A549 (cell line): ENCODE measurements at regions not wholly inside any gene's neighbourhood (a gene's known extent, or its start where the extent isn't known, plus 50 kb on each side); places are given as distances from the start of the nearest gene placed in this dataset.

Experiments
- ATAC-seq, 2 experiments: fragments of 200-7000 bp in 1 of 2; fragments of >200 bp in 1 of 2; cut with Nextera tagmentation in 1 of 2; cut with Tn5 transposase in 1 of 2; 3 replicates each; pipeline versions ENCODE4 v1.8.0 to v1.9.1; 2018 to 2020; ENCODE audit warnings: mild to moderate bottlenecking in 1 of 2, moderate library complexity in 1 of 2
- CTCF ChIA-PET: fragments of 300-600 bp; sonication (Branson Sonifier 250); formaldehyde crosslinking; extraction: SDS; loops from one replicate; lab custom pipeline; 2021; ENCODE audit warnings: antibody characterized with exemption, inconsistent platforms; lab: Yijun Ruan, JAX
- POLR2A ChIA-PET: fragments of 350-600 bp; formaldehyde crosslinking; extraction: SDS; loops from one replicate; lab custom pipeline; 2021; ENCODE audit warnings: antibody characterized with exemption, inconsistent platforms; lab: Yijun Ruan, JAX
- DNase-seq, 2 experiments: peaks; one replicate each; pipeline versions ENCODE4 v3.0.0 to v3.0.0-alpha.2; 2011 to 2016; ENCODE audit warnings: low read depth in 1 of 2, low spot score in 1 of 2
- FAIRE-seq: peaks from 2 replicates; lab custom pipeline; 2011; peaks lifted over from hg19 to GRCh38; lab: Jason Lieb, UNC
- H3K27ac ChIP-seq, 2 experiments: fragments of >200 bp; sonication (Bioruptor Twin); formaldehyde crosslinking; 3 replicates each; pipeline ENCODE4 v1.5.1; 2016 to 2017
- H3K4me1 ChIP-seq: fragments of >200 bp; sonication (Bioruptor Twin); formaldehyde crosslinking; 3 replicates; pipeline ENCODE4 v1.6.1; 2016
- H3K4me2 ChIP-seq: fragments of >200 bp; sonication (Bioruptor Twin); formaldehyde crosslinking; 3 replicates; pipeline ENCODE4 v1.6.1; 2016
- H3K4me3 ChIP-seq: fragments of >200 bp; sonication (Bioruptor Twin); formaldehyde crosslinking; 3 replicates; pipeline ENCODE4 v1.5.1; 2016
- H3K9me3 ChIP-seq: fragments of >200 bp; sonication (Bioruptor Twin); formaldehyde crosslinking; 3 replicates; pipeline ENCODE4 v1.6.1; 2016
- BHLHE40 ChIP-seq: IDR thresholded peaks from 2 replicates; pipeline ENCODE4 v1.6.1; 2012; ENCODE audit warnings: low read depth, low read length, inconsistent platforms
- CBX8 ChIP-seq: fragments of 200-600 bp; sonication (generic); IDR thresholded peaks from 2 replicates; pipeline ENCODE4 v1.6.1; 2016
- CEBPB ChIP-seq, 2 experiments: fragments of >200 bp in 1 of 2; sonication (Bioruptor Twin) in 1 of 2; formaldehyde crosslinking in 1 of 2; IDR thresholded peaks; 2 replicates each; pipeline ENCODE4 v1.6.1; 2012 to 2016
- EHMT2 ChIP-seq: fragments of 200-600 bp; sonication (generic); IDR thresholded peaks from 2 replicates; pipeline ENCODE4 v1.6.1; 2016; ENCODE audit warnings: antibody characterized with exemption, low read depth, mild to moderate bottlenecking, moderate library complexity
- FOSB ChIP-seq: fragments of 250-450 bp; sonication (Bioruptor Pico); IDR thresholded peaks from 2 replicates; pipeline ENCODE4 v1.5.0; 2020; ENCODE audit warnings: mild to moderate bottlenecking, moderate library complexity
- HDAC2 ChIP-seq: fragments of 200-600 bp; sonication (generic); IDR thresholded peaks from 2 replicates; pipeline ENCODE4 v1.6.1; 2016
- JUN ChIP-seq, 2 experiments: fragments of >200 bp; sonication (Bioruptor Twin); formaldehyde crosslinking; IDR thresholded peaks; 2 replicates in 1 of 2; 3 replicates in 1 of 2; pipeline ENCODE4 v1.6.1; 2016 to 2017
- JUNB ChIP-seq: fragments of >200 bp; sonication (Bioruptor Twin); formaldehyde crosslinking; IDR thresholded peaks from 2 replicates; pipeline ENCODE4 v1.6.1; 2016
- KDM1A ChIP-seq: fragments of 200-600 bp; sonication (generic); IDR thresholded peaks from 2 replicates; pipeline ENCODE4 v1.6.1; 2016; ENCODE audit warnings: low read depth, mild to moderate bottlenecking
- NPAS2 ChIP-seq: fragments of 250-450 bp; sonication (Bioruptor Pico); IDR thresholded peaks from 2 replicates; pipeline ENCODE4 v1.8.0; 2022; ENCODE audit warnings: mild to moderate bottlenecking, moderate library complexity, borderline replicate concordance
- RARB ChIP-seq: fragments of 250-450 bp; sonication (Bioruptor Pico); IDR thresholded peaks from 2 replicates; pipeline ENCODE4 v1.8.0; 2021; ENCODE audit warnings: mild to moderate bottlenecking, moderate library complexity
- RCOR1 ChIP-seq: fragments of 150-350 bp; IDR thresholded peaks from 2 replicates; pipeline ENCODE4 v1.6.1; 2014; ENCODE audit warnings: antibody characterized with exemption, low read length, low read depth
- RNF2 ChIP-seq: fragments of 200-600 bp; sonication (generic); IDR thresholded peaks from 2 replicates; pipeline ENCODE4 v1.6.1; 2016; ENCODE audit warnings: low read depth, mild to moderate bottlenecking, antibody characterized with exemption, moderate library complexity, borderline replicate concordance
- SREBF2 ChIP-seq: fragments of 450-650 bp; IDR thresholded peaks from 2 replicates; pipeline ENCODE4 v1.6.1; 2014; ENCODE audit warnings: mild to moderate bottlenecking, moderate library complexity
- TFCP2L1 ChIP-seq: fragments of 250-450 bp; sonication (Bioruptor Pico); IDR thresholded peaks from 2 replicates; pipeline ENCODE4 v1.5.0; 2021; ENCODE audit warnings: mild to moderate bottlenecking
- ZC3H11A ChIP-seq: fragments of 450-650 bp; IDR thresholded peaks from 2 replicates; pipeline ENCODE4 v1.6.1; 2014; ENCODE audit warnings: antibody characterized with exemption, mild to moderate bottlenecking
- ZFP36 ChIP-seq: fragments of 450-650 bp; IDR thresholded peaks from 2 replicates; pipeline ENCODE4 v1.6.1; 2014; ENCODE audit warnings: borderline replicate concordance; ENCODE audit not compliant: partially characterized antibody
- ZNF302 ChIP-seq: fragments of 250-450 bp; sonication (Bioruptor Pico); IDR thresholded peaks from 2 replicates; pipeline ENCODE4 v1.9.0; 2021; ENCODE audit warnings: inconsistent platforms, mild to moderate bottlenecking, moderate library complexity
- WGBS: methylation state at CpG from one replicate; pipeline ENCODE4 v1.1.6; 2017; ENCODE audit errors: missing lambda C conversion rate; 5-methylcytosine and 5-hydroxymethylcytosine counted together
- TF ChIP-seq, protein P1 (sequence below): fragments of 200-600 bp; sonication (generic); IDR thresholded peaks from 2 replicates; pipeline ENCODE4 v1.6.1; 2016; ENCODE audit warnings: antibody characterized with exemption, mild to moderate bottlenecking, moderate library complexity
- TF ChIP-seq, protein P2 (sequence below): fragments of >200 bp; sonication (Bioruptor Twin); formaldehyde crosslinking; IDR thresholded peaks from 2 replicates; pipeline ENCODE4 v1.6.1; 2016
- TF ChIP-seq, protein P3 (sequence below): fragments of 450-650 bp; IDR thresholded peaks from 2 replicates; pipeline ENCODE4 v1.6.1; 2014; ENCODE audit warnings: antibody characterized with exemption
- TF ChIP-seq, protein P4 (sequence below): fragments of 150-350 bp; IDR thresholded peaks from 2 replicates; pipeline ENCODE4 v1.6.1; 2014; ENCODE audit warnings: low read depth, mild to moderate bottlenecking, low read length

DNA sequence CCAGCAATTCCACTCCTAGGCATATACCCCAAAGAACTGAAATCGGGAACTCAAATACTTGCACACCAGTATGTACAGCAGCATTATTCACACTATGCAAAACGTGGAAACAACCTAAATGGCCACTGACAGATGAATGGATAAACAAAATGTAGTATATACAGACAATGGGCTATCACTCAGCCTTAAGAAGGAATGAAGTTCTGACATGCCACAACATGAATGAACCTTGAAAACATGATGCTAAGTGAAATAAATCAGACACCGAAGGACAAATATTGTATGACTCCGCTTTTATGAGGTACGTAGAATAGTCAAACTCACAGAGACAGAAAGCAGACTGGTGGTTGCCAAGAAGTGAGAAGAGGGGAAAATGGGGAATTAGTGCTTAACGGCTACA is 59.1 kb upstream of the CCN6 start:
- ChIA-PET POLR2A (no interaction called here), CTCF (no interaction called here)
- TF ChIP-seq SREBF2 (no peak), ZFP36 (no peak), CEBPB (IDR thresholded peaks at IDR 0.05) (no peak), HDAC2 (no peak)
- TF ChIP-seq, protein P1, sequence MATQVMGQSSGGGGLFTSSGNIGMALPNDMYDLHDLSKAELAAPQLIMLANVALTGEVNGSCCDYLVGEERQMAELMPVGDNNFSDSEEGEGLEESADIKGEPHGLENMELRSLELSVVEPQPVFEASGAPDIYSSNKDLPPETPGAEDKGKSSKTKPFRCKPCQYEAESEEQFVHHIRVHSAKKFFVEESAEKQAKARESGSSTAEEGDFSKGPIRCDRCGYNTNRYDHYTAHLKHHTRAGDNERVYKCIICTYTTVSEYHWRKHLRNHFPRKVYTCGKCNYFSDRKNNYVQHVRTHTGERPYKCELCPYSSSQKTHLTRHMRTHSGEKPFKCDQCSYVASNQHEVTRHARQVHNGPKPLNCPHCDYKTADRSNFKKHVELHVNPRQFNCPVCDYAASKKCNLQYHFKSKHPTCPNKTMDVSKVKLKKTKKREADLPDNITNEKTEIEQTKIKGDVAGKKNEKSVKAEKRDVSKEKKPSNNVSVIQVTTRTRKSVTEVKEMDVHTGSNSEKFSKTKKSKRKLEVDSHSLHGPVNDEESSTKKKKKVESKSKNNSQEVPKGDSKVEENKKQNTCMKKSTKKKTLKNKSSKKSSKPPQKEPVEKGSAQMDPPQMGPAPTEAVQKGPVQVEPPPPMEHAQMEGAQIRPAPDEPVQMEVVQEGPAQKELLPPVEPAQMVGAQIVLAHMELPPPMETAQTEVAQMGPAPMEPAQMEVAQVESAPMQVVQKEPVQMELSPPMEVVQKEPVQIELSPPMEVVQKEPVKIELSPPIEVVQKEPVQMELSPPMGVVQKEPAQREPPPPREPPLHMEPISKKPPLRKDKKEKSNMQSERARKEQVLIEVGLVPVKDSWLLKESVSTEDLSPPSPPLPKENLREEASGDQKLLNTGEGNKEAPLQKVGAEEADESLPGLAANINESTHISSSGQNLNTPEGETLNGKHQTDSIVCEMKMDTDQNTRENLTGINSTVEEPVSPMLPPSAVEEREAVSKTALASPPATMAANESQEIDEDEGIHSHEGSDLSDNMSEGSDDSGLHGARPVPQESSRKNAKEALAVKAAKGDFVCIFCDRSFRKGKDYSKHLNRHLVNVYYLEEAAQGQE, result no peak
- Histone ChIP-seq H3K4me3 (no peak overlapping the region), H3K9me3 (no peaks in the 10 kb centered on the region), H3K4me1 (no peaks in the 10 kb centered on the region), H3K4me2 (no peak overlapping the region), H3K27ac (no peak overlapping the region)
- WGBS, result 70% methylated on average over 6 of the region's 6 CpGs
- no peak for ATAC-seq
- no peak for DNase-seq
- no peak for FAIRE-seq

DNA sequence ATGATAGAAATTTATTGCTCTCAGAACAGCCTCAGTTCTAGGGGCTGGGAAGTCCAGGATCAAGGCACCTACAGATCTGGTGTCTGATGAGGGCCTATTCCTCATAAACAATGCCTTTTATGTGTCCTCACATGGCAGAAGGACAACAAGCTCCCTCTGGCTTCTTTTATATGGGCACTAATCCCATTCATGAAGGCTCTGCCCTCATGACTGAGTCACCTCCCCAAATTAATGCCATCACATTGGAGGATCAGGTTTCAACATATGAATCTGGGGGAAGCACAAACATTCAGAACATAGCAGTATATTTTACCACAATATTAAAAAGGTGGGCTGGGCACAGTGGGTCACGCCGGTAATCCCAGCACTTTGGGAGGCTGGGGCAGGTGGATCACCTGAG is 58.5 kb upstream of the CCN6 start:
- H3K4me2 ChIP-seq, result no peak overlapping the region
- no peak overlapping the region for H3K4me3 ChIP-seq
- ChIA-PET POLR2A (no interaction called here), CTCF (no interaction called here)
- no peak overlapping the region for H3K27ac ChIP-seq
- no peak for FAIRE-seq
- no peak for ATAC-seq
- 94% methylated on average over 2 of the region's 2 CpGs for WGBS
- DNase-seq, result no peak
- TF ChIP-seq HDAC2 (no peak), RCOR1 (no peak), JUNB (no peak), BHLHE40 (no peak), ZNF302 (CRISPR knock-in tag) (no peak)
- TF ChIP-seq, protein P2, sequence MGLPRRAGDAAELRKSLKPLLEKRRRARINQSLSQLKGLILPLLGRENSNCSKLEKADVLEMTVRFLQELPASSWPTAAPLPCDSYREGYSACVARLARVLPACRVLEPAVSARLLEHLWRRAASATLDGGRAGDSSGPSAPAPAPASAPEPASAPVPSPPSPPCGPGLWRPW, result no peak
- no peaks in the 10 kb centered on the region for H3K4me1 ChIP-seq
- no peaks in the 10 kb centered on the region for H3K9me3 ChIP-seq

DNA sequence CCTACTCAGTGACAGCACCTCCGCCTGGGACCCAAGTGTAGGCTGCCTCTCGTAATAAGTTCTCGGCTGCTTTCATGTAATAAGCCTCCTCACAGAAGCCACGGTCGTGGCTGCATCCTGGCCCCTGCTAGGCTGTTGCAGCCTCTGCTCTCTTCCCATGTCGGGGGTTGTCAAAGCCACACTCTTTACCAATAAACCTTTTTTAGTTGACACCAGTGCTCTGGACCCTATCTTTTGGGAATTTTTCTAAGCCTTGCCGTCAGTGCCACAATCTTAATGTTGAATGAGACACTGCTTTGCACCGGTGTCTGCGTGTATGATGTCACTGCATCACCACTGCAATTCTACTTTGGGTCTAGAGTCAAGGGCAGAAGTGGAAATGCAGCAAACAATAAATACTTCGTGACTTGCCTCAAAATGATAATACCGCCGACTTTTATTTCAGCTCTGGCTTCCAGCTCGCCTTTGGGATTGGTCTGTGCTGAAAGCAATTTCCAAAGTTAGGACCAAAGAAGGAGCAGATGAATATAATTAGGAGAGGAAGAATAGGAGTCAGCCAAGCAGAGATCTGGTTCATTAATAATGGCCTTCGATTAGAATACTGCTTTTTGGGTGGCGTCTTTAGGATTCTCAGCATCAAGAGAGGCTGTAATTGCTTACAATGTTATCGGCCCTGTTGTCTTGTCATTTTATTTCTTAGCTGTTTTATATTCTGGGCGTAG is 57.6 kb upstream of the CCN6 start:
- CTCF ChIA-PET, result interaction anchor here (0.8 to 2.8 kb wide), 6 partner anchors 9 to 287 kb away, joined by 3 to 14 read pairs (median 4); no protein-coding TSS in a partner anchor
- no peaks in the 10 kb centered on the region for H3K9me3 ChIP-seq
- no peak for FAIRE-seq
- no peak for ATAC-seq
- no peak overlapping the region for H3K27ac ChIP-seq
- 58% methylated on average over 17 of the region's 17 CpGs for WGBS
- POLR2A ChIA-PET, result no interaction called here
- no peak overlapping the region for H3K4me3 ChIP-seq
- no peak for DNase-seq
- H3K4me1 ChIP-seq, result no peaks in the 10 kb centered on the region
- TF ChIP-seq, protein P3, sequence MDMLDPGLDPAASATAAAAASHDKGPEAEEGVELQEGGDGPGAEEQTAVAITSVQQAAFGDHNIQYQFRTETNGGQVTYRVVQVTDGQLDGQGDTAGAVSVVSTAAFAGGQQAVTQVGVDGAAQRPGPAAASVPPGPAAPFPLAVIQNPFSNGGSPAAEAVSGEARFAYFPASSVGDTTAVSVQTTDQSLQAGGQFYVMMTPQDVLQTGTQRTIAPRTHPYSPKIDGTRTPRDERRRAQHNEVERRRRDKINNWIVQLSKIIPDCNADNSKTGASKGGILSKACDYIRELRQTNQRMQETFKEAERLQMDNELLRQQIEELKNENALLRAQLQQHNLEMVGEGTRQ, result no peak
- no peak for TF ChIP-seq ZC3H11A
- no peak for TF ChIP-seq JUN (IDR thresholded peaks at IDR 0.05)
- TF ChIP-seq TFCP2L1 (CRISPR knock-in tag), result no peak
- TF ChIP-seq CBX8, result no peak
- TF ChIP-seq EHMT2, result no peak
- no peak for TF ChIP-seq KDM1A
- no peak for TF ChIP-seq NPAS2 (CRISPR knock-in tag)
- TF ChIP-seq FOSB (CRISPR knock-in tag), result no peak
- TF ChIP-seq RARB, result no peak
- TF ChIP-seq, protein P4, sequence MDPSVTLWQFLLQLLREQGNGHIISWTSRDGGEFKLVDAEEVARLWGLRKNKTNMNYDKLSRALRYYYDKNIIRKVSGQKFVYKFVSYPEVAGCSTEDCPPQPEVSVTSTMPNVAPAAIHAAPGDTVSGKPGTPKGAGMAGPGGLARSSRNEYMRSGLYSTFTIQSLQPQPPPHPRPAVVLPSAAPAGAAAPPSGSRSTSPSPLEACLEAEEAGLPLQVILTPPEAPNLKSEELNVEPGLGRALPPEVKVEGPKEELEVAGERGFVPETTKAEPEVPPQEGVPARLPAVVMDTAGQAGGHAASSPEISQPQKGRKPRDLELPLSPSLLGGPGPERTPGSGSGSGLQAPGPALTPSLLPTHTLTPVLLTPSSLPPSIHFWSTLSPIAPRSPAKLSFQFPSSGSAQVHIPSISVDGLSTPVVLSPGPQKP, result no peak
- TF ChIP-seq RNF2, result no peak
- no peak overlapping the region for H3K4me2 ChIP-seq
